HEK293 (cell line): ENCODE measurements at regions not wholly inside any gene's neighbourhood (a gene's known extent, or its start where the extent isn't known, plus 50 kb on each side); places are given as distances from the start of the nearest gene placed in this dataset.

ENCODE experiments used
- CTCF ChIA-PET: fragments of 350-600 bp; formaldehyde crosslinking; extraction: SDS; loops from one replicate; lab custom pipeline; 2021; ENCODE audit warnings: antibody characterized with exemption; lab: Yijun Ruan, JAX
- POLR2A ChIA-PET: fragments of 300-600 bp; formaldehyde crosslinking; extraction: SDS; loops from one replicate; lab custom pipeline; 2020; ENCODE audit warnings: antibody characterized with exemption, inconsistent platforms; lab: Yijun Ruan, JAX
- H3K27ac ChIP-seq: fragments of 200-500 bp; sonication (Bioruptor generic); 2 replicates; pipeline ENCODE4 v1.5.1; 2014; ENCODE audit warnings: low read depth, low read length, control low read depth, inconsistent platforms; ENCODE audit errors: extremely low read depth
- H3K36me3 ChIP-seq, 2 experiments: fragments of 200-500 bp in 1 of 2; sonication (Bioruptor generic) in 1 of 2; 1 replicate in 1 of 2; 2 replicates in 1 of 2; pipeline ENCODE4 v1.5.1; 2014 to 2017; ENCODE audit warnings: inconsistent platforms in 2 of 2, low read length in 2 of 2; ENCODE audit not compliant: control insufficient read depth in 2 of 2, insufficient read depth in 1 of 2
- H3K4me1 ChIP-seq: fragments of 200-500 bp; sonication (Bioruptor generic); 2 replicates; pipeline ENCODE4 v1.5.1; 2014; ENCODE audit warnings: mild to moderate bottlenecking, low read length, inconsistent platforms; ENCODE audit not compliant: control insufficient read depth, insufficient read depth
- H3K4me3 ChIP-seq: 2 replicates; pipeline ENCODE4 v1.5.1; 2011; ENCODE audit warnings: low read depth, mild to moderate bottlenecking, control low read depth, low read length, moderate library complexity
- H3K9me3 ChIP-seq: fragments of 200-500 bp; sonication (Bioruptor generic); 2 replicates; pipeline ENCODE4 v1.5.1; 2014; ENCODE audit warnings: low read depth, low read length, inconsistent platforms; ENCODE audit not compliant: control insufficient read depth, insufficient read depth
- GLIS2 ChIP-seq: fragments of 450-650 bp; formaldehyde crosslinking; IDR thresholded peaks from 2 replicates; pipeline ENCODE4 v1.5.1; 2016; ENCODE audit warnings: missing biosample characterization, missing genetic modification characterization
- MZF1 ChIP-seq: fragments of 450-650 bp; formaldehyde crosslinking; IDR thresholded peaks from 2 replicates; pipeline ENCODE4 v1.5.1; 2017; ENCODE audit warnings: missing biosample characterization, missing genetic modification characterization, borderline replicate concordance
- PRDM10 ChIP-seq: fragments of 450-650 bp; formaldehyde crosslinking; IDR thresholded peaks from 2 replicates; pipeline ENCODE4 v1.5.1; 2016; ENCODE audit warnings: missing biosample characterization, missing genetic modification characterization
- WT1 ChIP-seq: fragments of 450-650 bp; formaldehyde crosslinking; IDR thresholded peaks from 2 replicates; pipeline ENCODE4 v1.5.1; 2016; ENCODE audit warnings: missing biosample characterization, missing genetic modification characterization
- ZBTB1 ChIP-seq: fragments of 450-650 bp; formaldehyde crosslinking; IDR thresholded peaks from 2 replicates; pipeline ENCODE4 v1.5.1; 2016; ENCODE audit warnings: missing biosample characterization, missing genetic modification characterization
- ZNF10 ChIP-seq: fragments of 450-650 bp; formaldehyde crosslinking; IDR thresholded peaks from 2 replicates; pipeline ENCODE4 v1.5.1; 2017; ENCODE audit warnings: missing biosample characterization, missing genetic modification characterization
- ZNF112 ChIP-seq: fragments of 450-650 bp; formaldehyde crosslinking; IDR thresholded peaks from 2 replicates; pipeline ENCODE4 v1.5.0; 2017; ENCODE audit warnings: missing biosample characterization, missing genetic modification characterization
- ZNF175 ChIP-seq: fragments of 450-650 bp; formaldehyde crosslinking; IDR thresholded peaks from 2 replicates; pipeline ENCODE4 v1.5.1; 2016; ENCODE audit warnings: missing biosample characterization, missing genetic modification characterization
- ZNF184 ChIP-seq: fragments of 450-650 bp; IDR thresholded peaks from 2 replicates; pipeline ENCODE4 v1.5.1; 2018; ENCODE audit warnings: missing biosample characterization, mild to moderate bottlenecking, missing genetic modification characterization
- ZNF202 ChIP-seq: fragments of 450-650 bp; formaldehyde crosslinking; IDR thresholded peaks from 2 replicates; pipeline ENCODE4 v1.5.1; 2016; ENCODE audit warnings: missing biosample characterization, missing genetic modification characterization, borderline replicate concordance
- ZNF214 ChIP-seq: fragments of 450-650 bp; formaldehyde crosslinking; IDR thresholded peaks from 2 replicates; pipeline ENCODE4 v1.5.1; 2017; ENCODE audit warnings: missing biosample characterization, mild to moderate bottlenecking, missing genetic modification characterization, borderline replicate concordance
- ZNF302 ChIP-seq: fragments of 450-650 bp; formaldehyde crosslinking; IDR thresholded peaks from 2 replicates; pipeline ENCODE4 v1.5.1; 2016; ENCODE audit warnings: missing biosample characterization, missing genetic modification characterization, low read depth
- ZNF48 ChIP-seq: fragments of 450-650 bp; formaldehyde crosslinking; IDR thresholded peaks from 2 replicates; pipeline ENCODE4 v1.5.1; 2016; ENCODE audit warnings: missing biosample characterization, missing genetic modification characterization
- ZNF521 ChIP-seq: fragments of 450-650 bp; formaldehyde crosslinking; IDR thresholded peaks from 2 replicates; pipeline ENCODE4 v1.5.1; 2017; ENCODE audit warnings: missing biosample characterization, mild to moderate bottlenecking, missing genetic modification characterization
- ZNF621 ChIP-seq: fragments of 450-650 bp; formaldehyde crosslinking; IDR thresholded peaks from 2 replicates; pipeline ENCODE4 v1.5.1; 2017; ENCODE audit warnings: missing biosample characterization, missing genetic modification characterization
- ZNF747 ChIP-seq: fragments of 450-650 bp; formaldehyde crosslinking; IDR thresholded peaks from 2 replicates; pipeline ENCODE4 v1.5.1; 2016; ENCODE audit warnings: missing biosample characterization, missing genetic modification characterization
- ZNF76 ChIP-seq: fragments of 450-650 bp; formaldehyde crosslinking; IDR thresholded peaks from 2 replicates; pipeline ENCODE4; 2016; ENCODE audit warnings: low read depth, missing biosample characterization, missing genetic modification characterization, borderline replicate concordance
- TF ChIP-seq, protein P1 (sequence below): fragments of 450-650 bp; formaldehyde crosslinking; IDR thresholded peaks from 2 replicates; pipeline ENCODE4 v1.5.1; 2016; ENCODE audit warnings: missing biosample characterization, missing genetic modification characterization, borderline replicate concordance
- TF ChIP-seq, protein P2 (sequence below): fragments of 450-650 bp; IDR thresholded peaks from 2 replicates; pipeline ENCODE4 v1.5.1; 2018; ENCODE audit warnings: missing biosample characterization, mild to moderate bottlenecking, missing genetic modification characterization

DNA sequence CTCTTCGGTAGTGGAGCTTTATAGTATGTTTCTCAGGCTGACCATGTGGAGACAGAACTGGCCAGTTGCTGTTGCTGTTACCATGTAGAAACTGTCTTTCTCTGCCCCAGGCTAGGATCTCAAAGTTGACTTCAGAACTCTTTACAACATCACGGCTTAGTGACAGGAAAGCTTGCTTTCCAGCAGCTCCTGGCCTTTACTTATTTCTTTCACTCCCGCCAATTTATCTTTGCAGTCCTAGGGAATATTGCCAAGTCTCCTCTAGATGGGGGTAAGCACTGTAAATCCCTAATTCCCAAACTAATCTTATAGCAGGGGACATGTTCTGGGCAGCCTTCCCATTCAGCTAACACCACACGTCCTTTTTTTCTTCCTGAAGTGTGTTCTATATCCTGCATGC, 631.6 kb downstream of the SPRY1 start:
- no peaks in the 10 kb centered on the region for H3K9me3 ChIP-seq
- H3K27ac ChIP-seq = no peak overlapping the region
- H3K4me3 ChIP-seq = no peak overlapping the region
- TF ChIP-seq ZNF10 = no peak
- peak; percentile 44; the same call in 1 of the 2 replicates for TF ChIP-seq MZF1 (tag by site-specific recombination)
- TF ChIP-seq GLIS2 (tag by site-specific recombination) = no peak
- TF ChIP-seq WT1 = no peak
- TF ChIP-seq ZNF521 (tag by site-specific recombination) = no peak
- TF ChIP-seq, protein P1, sequence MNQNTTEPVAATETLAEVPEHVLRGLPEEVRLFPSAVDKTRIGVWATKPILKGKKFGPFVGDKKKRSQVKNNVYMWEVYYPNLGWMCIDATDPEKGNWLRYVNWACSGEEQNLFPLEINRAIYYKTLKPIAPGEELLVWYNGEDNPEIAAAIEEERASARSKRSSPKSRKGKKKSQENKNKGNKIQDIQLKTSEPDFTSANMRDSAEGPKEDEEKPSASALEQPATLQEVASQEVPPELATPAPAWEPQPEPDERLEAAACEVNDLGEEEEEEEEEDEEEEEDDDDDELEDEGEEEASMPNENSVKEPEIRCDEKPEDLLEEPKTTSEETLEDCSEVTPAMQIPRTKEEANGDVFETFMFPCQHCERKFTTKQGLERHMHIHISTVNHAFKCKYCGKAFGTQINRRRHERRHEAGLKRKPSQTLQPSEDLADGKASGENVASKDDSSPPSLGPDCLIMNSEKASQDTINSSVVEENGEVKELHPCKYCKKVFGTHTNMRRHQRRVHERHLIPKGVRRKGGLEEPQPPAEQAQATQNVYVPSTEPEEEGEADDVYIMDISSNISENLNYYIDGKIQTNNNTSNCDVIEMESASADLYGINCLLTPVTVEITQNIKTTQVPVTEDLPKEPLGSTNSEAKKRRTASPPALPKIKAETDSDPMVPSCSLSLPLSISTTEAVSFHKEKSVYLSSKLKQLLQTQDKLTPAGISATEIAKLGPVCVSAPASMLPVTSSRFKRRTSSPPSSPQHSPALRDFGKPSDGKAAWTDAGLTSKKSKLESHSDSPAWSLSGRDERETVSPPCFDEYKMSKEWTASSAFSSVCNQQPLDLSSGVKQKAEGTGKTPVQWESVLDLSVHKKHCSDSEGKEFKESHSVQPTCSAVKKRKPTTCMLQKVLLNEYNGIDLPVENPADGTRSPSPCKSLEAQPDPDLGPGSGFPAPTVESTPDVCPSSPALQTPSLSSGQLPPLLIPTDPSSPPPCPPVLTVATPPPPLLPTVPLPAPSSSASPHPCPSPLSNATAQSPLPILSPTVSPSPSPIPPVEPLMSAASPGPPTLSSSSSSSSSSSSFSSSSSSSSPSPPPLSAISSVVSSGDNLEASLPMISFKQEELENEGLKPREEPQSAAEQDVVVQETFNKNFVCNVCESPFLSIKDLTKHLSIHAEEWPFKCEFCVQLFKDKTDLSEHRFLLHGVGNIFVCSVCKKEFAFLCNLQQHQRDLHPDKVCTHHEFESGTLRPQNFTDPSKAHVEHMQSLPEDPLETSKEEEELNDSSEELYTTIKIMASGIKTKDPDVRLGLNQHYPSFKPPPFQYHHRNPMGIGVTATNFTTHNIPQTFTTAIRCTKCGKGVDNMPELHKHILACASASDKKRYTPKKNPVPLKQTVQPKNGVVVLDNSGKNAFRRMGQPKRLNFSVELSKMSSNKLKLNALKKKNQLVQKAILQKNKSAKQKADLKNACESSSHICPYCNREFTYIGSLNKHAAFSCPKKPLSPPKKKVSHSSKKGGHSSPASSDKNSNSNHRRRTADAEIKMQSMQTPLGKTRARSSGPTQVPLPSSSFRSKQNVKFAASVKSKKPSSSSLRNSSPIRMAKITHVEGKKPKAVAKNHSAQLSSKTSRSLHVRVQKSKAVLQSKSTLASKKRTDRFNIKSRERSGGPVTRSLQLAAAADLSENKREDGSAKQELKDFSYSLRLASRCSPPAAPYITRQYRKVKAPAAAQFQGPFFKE (tag by site-specific recombination) = no peak
- TF ChIP-seq PRDM10 (tag by site-specific recombination) = no peak
- TF ChIP-seq ZNF747 (tag by site-specific recombination) = no peak
- no peak for TF ChIP-seq ZNF184 (tag by site-specific recombination)
- H3K4me1 ChIP-seq = no peaks in the 10 kb centered on the region
- CTCF ChIA-PET = interaction anchor here (0.6 kb wide), 2 partner anchors 35 to 633 kb away, joined by 3 read pairs; no protein-coding TSS in a partner anchor
- POLR2A ChIA-PET = interaction anchor here (1.0 kb wide), 1 partner anchor 9 kb away, joined by 3 read pairs; no protein-coding TSS in a partner anchor
- H3K36me3 ChIP-seq = no peaks in the 10 kb centered on the region

GRCh38 chr4:124030147-124030546, 633.6 kb downstream of the SPRY1 start:
- ChIA-PET CTCF (no interaction called here), POLR2A (no interaction called here)
- H3K9me3 ChIP-seq = no peaks in the 10 kb centered on the region

More at GRCh38 chr4:124030147-124030546, 633.6 kb downstream of the SPRY1 start:
- Histone ChIP-seq H3K4me1 (no peaks in the 10 kb centered on the region), H3K4me3 (no peak overlapping the region), H3K27ac (no peak overlapping the region)
- TF ChIP-seq ZNF214 (tag by site-specific recombination) = no peak
- TF ChIP-seq ZBTB1 (tag by site-specific recombination) = no peak
- no peak for TF ChIP-seq ZNF48 (tag by site-specific recombination)
- TF ChIP-seq ZNF112 (tag by site-specific recombination) = no peak
- TF ChIP-seq, protein P2, sequence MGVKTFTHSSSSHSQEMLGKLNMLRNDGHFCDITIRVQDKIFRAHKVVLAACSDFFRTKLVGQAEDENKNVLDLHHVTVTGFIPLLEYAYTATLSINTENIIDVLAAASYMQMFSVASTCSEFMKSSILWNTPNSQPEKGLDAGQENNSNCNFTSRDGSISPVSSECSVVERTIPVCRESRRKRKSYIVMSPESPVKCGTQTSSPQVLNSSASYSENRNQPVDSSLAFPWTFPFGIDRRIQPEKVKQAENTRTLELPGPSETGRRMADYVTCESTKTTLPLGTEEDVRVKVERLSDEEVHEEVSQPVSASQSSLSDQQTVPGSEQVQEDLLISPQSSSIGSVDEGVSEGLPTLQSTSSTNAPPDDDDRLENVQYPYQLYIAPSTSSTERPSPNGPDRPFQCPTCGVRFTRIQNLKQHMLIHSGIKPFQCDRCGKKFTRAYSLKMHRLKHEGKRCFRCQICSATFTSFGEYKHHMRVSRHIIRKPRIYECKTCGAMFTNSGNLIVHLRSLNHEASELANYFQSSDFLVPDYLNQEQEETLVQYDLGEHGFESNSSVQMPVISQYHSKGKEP = no peak
- TF ChIP-seq ZNF621 (tag by site-specific recombination) = no peak
- TF ChIP-seq ZNF175 = no peak
- TF ChIP-seq ZNF302 (tag by site-specific recombination) = no peak
- no peak for TF ChIP-seq ZNF76 (tag by site-specific recombination)
- no peak for TF ChIP-seq ZNF202 (tag by site-specific recombination)
- no peak for TF ChIP-seq PRDM10 (tag by site-specific recombination)
- TF ChIP-seq, all 188 proteins: peak for 0
- H3K36me3 ChIP-seq = no peaks in the 10 kb centered on the region
